BLaER1 treated with 17β-estradiol and CSF1 and Interleukin-3, amounts not matched to agents 10 nM and 100 nM (cell line): ENCODE measurements at regions not wholly inside any gene's neighbourhood (a gene's known extent, or its start where the extent isn't known, plus 50 kb on each side); places are given as distances from the start of the nearest gene placed in this dataset.

ENCODE experiments used
- H3K27ac ChIP-seq, 11 experiments: shearing (Covaris generic); formaldehyde crosslinking; 2 replicates each; pipeline ENCODE4 v1.8.1; 2022
- H3K27me3 ChIP-seq, 11 experiments: shearing (Covaris generic); formaldehyde crosslinking; 2 replicates each; pipeline ENCODE4 v1.8.1; 2022
- H3K36me3 ChIP-seq, 11 experiments: shearing (Covaris generic); formaldehyde crosslinking; 2 replicates each; pipeline ENCODE4 v1.8.1; 2022
- H3K4me1 ChIP-seq, 10 experiments: shearing (Covaris generic); formaldehyde crosslinking; 2 replicates each; pipeline ENCODE4 v1.8.1; 2022
- H3K4me2 ChIP-seq, 11 experiments: shearing (Covaris generic); formaldehyde crosslinking; 2 replicates each; pipeline ENCODE4 v1.8.1; 2022
- H3K4me3 ChIP-seq, 10 experiments: shearing (Covaris generic); formaldehyde crosslinking; 2 replicates each; pipeline ENCODE4 v1.8.1; 2022
- H3K9ac ChIP-seq, 11 experiments: shearing (Covaris generic); formaldehyde crosslinking; 2 replicates each; pipeline ENCODE4 v1.8.1; 2022
- H3K9me3 ChIP-seq, 11 experiments: shearing (Covaris generic); formaldehyde crosslinking; replicated peaks in 1 of 11; 2 replicates each; pipeline ENCODE4 v1.8.1; 2022
- H4K20me1 ChIP-seq, 11 experiments: shearing (Covaris generic); formaldehyde crosslinking; 2 replicates each; pipeline ENCODE4 v1.8.1; 2022
- Cebpa-rat ChIP-seq, 11 experiments: shearing (Covaris generic); IDR thresholded peaks; 2 replicates each; pipeline ENCODE4 v1.8.1; 2022

DNA sequence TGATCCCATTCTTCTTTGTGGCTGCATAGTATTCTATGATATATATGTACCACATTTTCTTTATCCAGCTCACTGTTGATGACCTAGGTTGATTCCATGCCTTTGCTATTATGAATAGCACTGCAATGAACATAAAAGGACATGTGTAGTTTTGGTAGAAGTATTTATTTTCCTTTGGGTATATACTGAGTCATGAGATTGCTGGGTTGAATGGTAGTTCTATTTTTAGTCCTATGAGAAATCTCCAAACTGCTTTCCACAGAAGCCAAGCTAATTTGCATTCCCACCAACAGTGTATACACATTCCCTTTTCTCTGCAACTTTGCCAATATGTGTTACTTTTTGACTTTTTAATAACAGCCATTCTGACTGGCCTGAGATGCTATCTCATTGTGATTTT, 278.3 kb downstream of the PCDH18 start:
- Histone ChIP-seq H3K4me2 (no peak overlapping the region), H3K27me3 (no peaks in the 10 kb centered on the region), H4K20me1 (no peaks in the 10 kb centered on the region), H3K4me1 (peaks cover 0 to 7% (median 0%) of the 10 kb centered on the region in 10 experiments; a peak in 1 of 20 replicates), H3K9me3 (peaks cover 0 to 10% (median 7%) of the 10 kb centered on the region in 11 experiments; a peak in 4 of 22 replicates), H3K27ac (no peak overlapping the region), H3K9ac (no peak overlapping the region), H3K36me3 (no peaks in the 10 kb centered on the region), H3K4me3 (no peak overlapping the region)
- no peak for TF ChIP-seq Cebpa-rat (IDR thresholded peaks at IDR 0.05)

DNA sequence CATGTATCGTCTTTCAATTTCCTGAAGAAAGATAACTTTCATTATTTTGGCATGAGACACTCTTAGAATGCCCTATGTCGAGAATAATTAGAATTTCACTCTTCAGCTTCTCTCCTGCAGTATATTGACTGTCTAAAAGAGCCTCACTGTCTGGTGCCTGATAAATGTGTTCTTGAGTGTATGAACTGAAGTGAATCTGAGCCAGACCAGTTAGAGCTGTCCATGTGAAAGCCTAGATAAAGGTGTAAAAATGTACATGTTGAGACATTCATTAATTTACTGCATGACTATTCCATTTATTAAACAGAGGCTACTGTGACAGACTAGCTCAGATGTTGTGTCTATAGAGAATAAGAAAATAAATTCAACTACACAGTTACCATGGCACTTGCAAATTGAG, 283.2 kb downstream of the PCDH18 start:
- H3K27me3 ChIP-seq: no peaks in the 10 kb centered on the region
- no peak overlapping the region for H3K4me3 ChIP-seq
- TF ChIP-seq Cebpa-rat (IDR thresholded peaks at IDR 0.05): no peak
- no peaks in the 10 kb centered on the region for H3K36me3 ChIP-seq
- no peaks in the 10 kb centered on the region for H4K20me1 ChIP-seq
- no peak overlapping the region for H3K27ac ChIP-seq
- H3K9ac ChIP-seq: no peak overlapping the region
- H3K4me2 ChIP-seq: no peak overlapping the region
- H3K9me3 ChIP-seq: 0 out of 22 replicates have a peak, but pooled peaks cover 0 to 4% (median 0%) of the 10 kb centered on the region in 11 experiments
- peaks cover 0 to 11% (median 4%) of the 10 kb centered on the region in 10 experiments; a peak in 6 of 20 replicates for H3K4me1 ChIP-seq

DNA sequence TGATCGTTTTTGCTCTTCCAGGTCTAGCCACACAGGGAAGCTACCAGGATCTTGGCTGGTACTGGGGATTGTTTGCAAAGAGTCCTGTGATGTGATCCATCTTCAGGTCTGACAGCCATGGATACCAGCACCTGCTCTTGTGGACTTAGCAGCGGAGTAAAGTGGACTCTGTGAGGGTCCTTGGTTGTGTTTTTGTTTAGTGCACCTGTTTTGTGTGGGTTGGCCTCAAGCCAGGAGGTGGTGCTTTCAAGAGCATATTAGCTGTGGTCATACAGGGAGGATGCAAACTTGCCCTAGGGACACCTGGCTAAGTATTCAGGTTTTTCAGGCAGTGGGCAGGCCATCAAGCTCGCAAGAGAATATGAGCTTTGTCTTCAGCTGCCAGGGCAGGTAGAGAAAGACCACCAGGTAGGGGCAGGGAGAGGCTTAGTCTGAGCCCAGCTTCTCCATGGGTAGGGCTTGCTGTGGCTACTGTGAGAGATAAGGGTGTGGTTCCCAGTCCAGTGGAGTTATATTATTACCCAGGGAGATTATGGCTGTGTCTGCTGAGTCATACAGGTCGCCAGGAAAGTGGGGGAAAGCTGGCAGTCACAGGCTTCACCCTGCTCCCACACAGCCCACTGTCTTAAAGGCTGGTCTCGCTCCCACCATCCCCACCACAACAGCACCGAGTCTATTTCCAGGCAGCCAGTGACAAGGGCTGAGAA, 293.7 kb downstream of the PCDH18 start:
- no peak overlapping the region for H3K4me2 ChIP-seq

DNA sequence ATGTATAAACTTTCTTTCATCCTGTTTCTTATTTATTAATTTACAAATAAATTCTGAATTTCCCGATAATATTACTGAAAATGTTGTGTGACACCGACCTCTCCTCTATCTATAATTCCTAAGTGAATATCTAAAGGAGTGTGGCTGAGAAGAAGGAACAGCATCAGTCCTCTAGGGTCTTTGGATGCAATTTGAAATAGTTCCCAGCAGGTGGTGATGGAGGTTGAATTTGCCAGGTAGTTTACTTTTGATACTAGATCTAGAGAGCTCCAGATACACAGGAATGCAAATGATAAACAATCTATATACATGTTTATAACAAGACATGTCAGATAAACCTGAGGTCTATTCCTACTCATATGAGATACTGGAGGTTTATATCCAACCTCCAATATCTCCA, 305.4 kb downstream of the PCDH18 start:
- Histone ChIP-seq H3K4me2 (no peak overlapping the region), H4K20me1 (no peaks in the 10 kb centered on the region), H3K4me3 (no peak overlapping the region), H3K9ac (no peak overlapping the region), H3K36me3 (no peaks in the 10 kb centered on the region), H3K9me3 (peaks cover 0 to 11% (median 8%) of the 10 kb centered on the region in 11 experiments; a peak in 10 of 22 replicates), H3K27ac (no peak overlapping the region), H3K27me3 (no peaks in the 10 kb centered on the region), H3K4me1 (no peaks in the 10 kb centered on the region)
- TF ChIP-seq Cebpa-rat (IDR thresholded peaks at IDR 0.05): no peak

More for the DNA sequence above, 293.7 kb downstream of the PCDH18 start:
- Histone ChIP-seq H4K20me1 (no peaks in the 10 kb centered on the region), H3K4me1 (no peaks in the 10 kb centered on the region), H3K4me3 (no peak overlapping the region), H3K9me3 (no peaks in the 10 kb centered on the region), H3K27ac (no peak overlapping the region), H3K9ac (no peak overlapping the region), H3K27me3 (no peaks in the 10 kb centered on the region), H3K36me3 (no peaks in the 10 kb centered on the region)
- TF ChIP-seq Cebpa-rat (IDR thresholded peaks at IDR 0.05): no peak

DNA sequence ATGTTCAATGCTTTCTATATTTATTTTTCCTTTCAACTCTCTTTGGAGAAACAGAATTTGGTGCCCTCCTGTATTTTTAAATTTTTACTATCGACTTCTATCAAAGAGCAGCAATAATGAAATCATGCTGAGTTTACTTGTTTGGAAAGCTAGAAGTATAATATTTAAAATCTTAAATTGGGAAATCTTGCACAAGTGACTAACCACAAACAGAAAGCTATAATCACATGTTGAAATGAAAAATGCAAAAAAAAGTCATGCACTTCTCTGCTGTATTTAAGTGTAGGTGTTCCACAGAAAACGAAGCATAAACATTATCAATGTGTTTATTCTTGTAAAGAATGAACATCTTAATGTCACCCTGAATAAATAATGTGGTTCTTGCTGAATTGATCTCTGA, 306.1 kb downstream of the PCDH18 start:
- Histone ChIP-seq H3K9me3 (peaks cover 0 to 11% (median 8%) of the 10 kb centered on the region in 11 experiments; a peak in 10 of 22 replicates), H3K4me1 (no peaks in the 10 kb centered on the region), H3K4me2 (no peak overlapping the region), H3K9ac (no peak overlapping the region), H3K27ac (no peak overlapping the region), H4K20me1 (no peaks in the 10 kb centered on the region), H3K27me3 (no peaks in the 10 kb centered on the region), H3K4me3 (no peak overlapping the region), H3K36me3 (no peaks in the 10 kb centered on the region)
- no peak for TF ChIP-seq Cebpa-rat (IDR thresholded peaks at IDR 0.05)

DNA sequence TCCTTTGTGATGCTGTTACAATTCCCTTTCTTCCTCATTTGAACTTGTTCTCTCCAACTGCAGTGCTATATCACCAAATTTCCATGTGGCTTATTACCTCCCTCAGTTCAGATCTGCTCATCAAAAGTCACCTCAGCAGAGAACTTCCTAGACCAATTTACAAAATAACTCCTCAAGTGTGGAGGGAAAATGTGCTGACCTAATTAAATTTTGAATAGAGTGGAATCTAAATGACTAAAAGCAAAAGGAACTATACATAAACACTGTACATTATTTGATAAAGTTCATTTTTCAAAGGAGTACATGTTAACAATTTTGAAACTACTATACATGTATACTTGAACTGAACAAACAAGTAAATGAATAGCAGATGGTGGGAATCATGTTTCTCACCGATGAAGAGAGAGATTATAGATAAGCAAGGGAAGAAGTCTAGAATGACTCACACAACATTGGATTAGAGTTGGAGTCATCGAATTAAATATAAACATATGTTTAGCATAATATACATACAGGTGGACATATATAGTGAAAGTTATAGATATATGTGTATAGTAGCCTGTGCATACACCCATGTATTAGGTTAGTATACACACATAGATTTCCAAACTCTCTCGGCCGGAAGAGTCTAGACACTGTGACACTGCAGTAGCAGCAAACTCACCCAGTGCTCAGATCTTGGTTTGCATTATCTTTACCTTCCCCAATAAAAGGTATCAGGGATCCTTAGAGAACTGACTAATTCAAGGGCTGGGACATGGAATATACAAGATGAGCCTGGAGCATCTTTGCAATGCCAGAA, 318.7 kb downstream of the PCDH18 start:
- Histone ChIP-seq H3K4me3 (no peak overlapping the region), H3K36me3 (no peaks in the 10 kb centered on the region), H3K9ac (no peak overlapping the region), H3K27ac (no peak overlapping the region), H3K27me3 (no peaks in the 10 kb centered on the region), H3K4me2 (no peak overlapping the region), H3K9me3 (no peaks in the 10 kb centered on the region), H3K4me1 (no peaks in the 10 kb centered on the region), H4K20me1 (no peaks in the 10 kb centered on the region)
- TF ChIP-seq Cebpa-rat (IDR thresholded peaks at IDR 0.05): no peak

DNA sequence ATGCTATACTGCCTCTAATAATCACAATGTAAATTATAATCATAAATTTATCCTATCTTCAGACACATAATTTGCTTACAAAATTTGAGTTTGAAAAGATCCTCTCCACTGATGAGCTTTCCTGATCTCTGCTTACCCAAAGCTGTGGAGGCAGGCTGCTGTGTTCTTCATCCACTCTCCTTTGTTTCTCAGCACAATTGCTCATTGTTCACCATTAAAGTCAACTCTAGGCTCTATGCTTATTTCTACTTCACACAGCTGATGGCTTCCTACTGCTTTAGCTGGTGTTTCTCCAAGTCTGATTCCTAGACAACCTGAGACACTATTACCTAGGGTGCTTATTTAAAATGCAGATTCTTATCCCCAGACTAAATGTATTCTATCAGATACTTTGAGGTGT, 319.7 kb downstream of the PCDH18 start:
- Histone ChIP-seq H3K27ac (no peak overlapping the region), H3K9me3 (no peaks in the 10 kb centered on the region), H3K4me2 (no peak overlapping the region), H3K4me1 (no peaks in the 10 kb centered on the region), H3K36me3 (no peaks in the 10 kb centered on the region), H3K4me3 (no peak overlapping the region), H4K20me1 (no peaks in the 10 kb centered on the region), H3K9ac (no peak overlapping the region), H3K27me3 (no peaks in the 10 kb centered on the region)
- no peak for TF ChIP-seq Cebpa-rat (IDR thresholded peaks at IDR 0.05)

DNA sequence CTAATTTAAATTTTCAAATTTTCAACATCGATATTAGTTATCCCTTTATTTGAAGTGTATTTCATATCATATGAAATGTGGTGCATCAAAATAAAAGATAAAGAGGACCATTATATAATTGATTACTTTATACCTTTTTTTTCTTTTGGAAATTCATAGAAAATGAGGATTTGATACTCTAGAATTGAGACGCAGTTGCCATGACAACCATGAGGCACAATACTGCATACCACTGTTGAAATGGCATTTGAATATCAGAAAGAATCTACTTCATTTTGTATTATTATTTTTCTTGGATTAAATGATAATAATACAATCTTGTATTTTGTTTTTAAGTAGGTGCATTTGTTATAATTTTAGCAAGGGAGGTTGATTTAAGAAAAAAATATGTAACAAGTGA, 323.1 kb downstream of the PCDH18 start:
- H3K4me1 ChIP-seq: no peaks in the 10 kb centered on the region
- no peak overlapping the region for H3K27ac ChIP-seq
- TF ChIP-seq Cebpa-rat (IDR thresholded peaks at IDR 0.05): no peak
- H4K20me1 ChIP-seq: no peaks in the 10 kb centered on the region
- H3K27me3 ChIP-seq: no peaks in the 10 kb centered on the region
- H3K9me3 ChIP-seq: no peaks in the 10 kb centered on the region
- no peaks in the 10 kb centered on the region for H3K36me3 ChIP-seq
- no peak overlapping the region for H3K4me2 ChIP-seq
- H3K4me3 ChIP-seq: no peak overlapping the region
- no peak overlapping the region for H3K9ac ChIP-seq

DNA sequence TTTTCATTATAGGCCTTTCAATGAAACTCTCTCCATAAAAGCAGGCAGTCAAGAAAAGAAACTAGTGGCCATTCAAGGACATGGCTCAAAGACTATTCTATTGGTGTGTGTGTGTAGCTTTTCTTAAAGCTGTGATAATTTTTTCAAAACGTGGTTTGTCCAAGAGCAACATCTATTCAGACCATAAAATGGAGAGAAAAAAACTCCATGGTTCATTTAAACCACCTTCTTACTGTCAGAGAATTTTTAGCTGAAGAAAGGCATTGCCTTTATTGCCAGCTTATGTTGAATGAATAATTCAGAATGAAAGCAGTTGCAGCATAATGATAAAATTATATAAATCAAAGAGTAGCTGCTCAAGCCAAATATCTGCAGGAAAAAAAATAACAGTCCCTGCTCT, 325.5 kb downstream of the PCDH18 start:
- H3K27ac ChIP-seq: no peak overlapping the region
- no peak overlapping the region for H3K4me2 ChIP-seq
- TF ChIP-seq Cebpa-rat (IDR thresholded peaks at IDR 0.05): no peak
- H3K4me1 ChIP-seq: no peaks in the 10 kb centered on the region
- H3K27me3 ChIP-seq: no peaks in the 10 kb centered on the region
- H3K9ac ChIP-seq: no peak overlapping the region
- H3K36me3 ChIP-seq: no peaks in the 10 kb centered on the region
- H3K4me3 ChIP-seq: no peak overlapping the region
- no peaks in the 10 kb centered on the region for H4K20me1 ChIP-seq
- 0 out of 22 replicates have a peak, but pooled peaks cover 0 to under 1% (median 0%) of the 10 kb centered on the region in 11 experiments for H3K9me3 ChIP-seq
